Left renal pelvis (tissue), 4 donors: ENCODE measurements at regions not wholly inside any gene's neighbourhood (a gene's known extent, or its start where the extent isn't known, plus 50 kb on each side); places are given as distances from the start of the nearest gene placed in this dataset.
A peak's percentile ranks its signal among the peaks of the same experiment; 100 is the strongest.

Source experiments
- DNase-seq, 4 donors: peaks; one replicate each; pipeline ENCODE4 v3.0.0-alpha.2; 2013; ENCODE audit warnings: low read depth in 4 of 4, low spot score in 3 of 4

GRCh38 chr10:61548364-61548763 lies 95.2 kb upstream of the TMEM26 start:
- DNase-seq: no peak

- no peak for DNase-seq
Measured at GRCh38 chr10:61547297-61547696, 94.1 kb upstream of the TMEM26 start.

- no peak for DNase-seq
Measured at GRCh38 chr10:61545170-61545569, 92.0 kb upstream of the TMEM26 start.

GRCh38 chr10:61543831-61544230 lies 90.7 kb upstream of the TMEM26 start:
- DNase-seq: no peak

- DNase-seq: peak in 3 of 4 donors; percentile 5 to 10 (median 9)
Measured at GRCh38 chr10:61542596-61542995, 89.4 kb upstream of the TMEM26 start.

GRCh38 chr10:61541960-61542359 lies 88.8 kb upstream of the TMEM26 start:
- no peak for DNase-seq

- DNase-seq: no peak
Measured at GRCh38 chr10:61539876-61540275, 86.7 kb upstream of the TMEM26 start.

- no peak for DNase-seq
Measured at GRCh38 chr10:61529208-61529607, 76.0 kb upstream of the TMEM26 start.

- no peak for DNase-seq
Measured at GRCh38 chr10:61503051-61503450, 49.9 kb upstream of the TMEM26 start.
